AG04450 (cell line): ENCODE measurements at regions not wholly inside any gene's neighbourhood (a gene's known extent, or its start where the extent isn't known, plus 50 kb on each side); places are given as distances from the start of the nearest gene placed in this dataset.

ENCODE experiments used
- CTCF ChIA-PET: fragments of 300-600, 350-600 bp; formaldehyde crosslinking; extraction: SDS; loops from one replicate; lab custom pipeline; 2022; ENCODE audit warnings: antibody characterized with exemption, inconsistent platforms; lab: Charles Lee
- POLR2A ChIA-PET: fragments of 350-600 bp; formaldehyde crosslinking; extraction: SDS; loops from one replicate; lab custom pipeline; 2021; ENCODE audit warnings: antibody characterized with exemption, inconsistent platforms; lab: Yijun Ruan, JAX
- DNase-seq: peaks from one replicate; pipeline ENCODE4 v3.0.0-alpha.2; 2011; ENCODE audit warnings: low read depth, low spot score
- H3K27ac ChIP-seq: one replicate; pipeline ENCODE4 v1.5.1; 2012; ENCODE audit warnings: low read depth, low read length, control low read depth
- H3K27me3 ChIP-seq: one replicate; pipeline ENCODE4 v1.6.0; 2012; ENCODE audit warnings: low read length; ENCODE audit not compliant: control insufficient read depth, insufficient read depth
- H3K4me3 ChIP-seq: 2 replicates; pipeline ENCODE4 v1.5.1; 2011; ENCODE audit warnings: mild to moderate bottlenecking, low read depth, low read length, control low read depth
- H3K9me3 ChIP-seq: 2 replicates; pipeline ENCODE4 v1.5.1; 2012; ENCODE audit warnings: low read length; ENCODE audit not compliant: control insufficient read depth, insufficient read depth
- TF ChIP-seq, protein P1 (sequence below): IDR thresholded peaks from 2 replicates; pipeline ENCODE4 v1.5.1; 2011; ENCODE audit warnings: low read depth, low read length, control low read depth, inconsistent platforms

GRCh38 chr2:11969774-11970173, 223.3 kb downstream of the LPIN1 start:
- Histone ChIP-seq H3K27ac (no peak overlapping the region), H3K27me3 (no peaks in the 10 kb centered on the region), H3K4me3 (no peak overlapping the region), H3K9me3 (no peaks in the 10 kb centered on the region; the same call in 1 of the 2 replicates)
- ChIA-PET POLR2A (no interaction called here), CTCF (no interaction called here)
- TF ChIP-seq, protein P1, sequence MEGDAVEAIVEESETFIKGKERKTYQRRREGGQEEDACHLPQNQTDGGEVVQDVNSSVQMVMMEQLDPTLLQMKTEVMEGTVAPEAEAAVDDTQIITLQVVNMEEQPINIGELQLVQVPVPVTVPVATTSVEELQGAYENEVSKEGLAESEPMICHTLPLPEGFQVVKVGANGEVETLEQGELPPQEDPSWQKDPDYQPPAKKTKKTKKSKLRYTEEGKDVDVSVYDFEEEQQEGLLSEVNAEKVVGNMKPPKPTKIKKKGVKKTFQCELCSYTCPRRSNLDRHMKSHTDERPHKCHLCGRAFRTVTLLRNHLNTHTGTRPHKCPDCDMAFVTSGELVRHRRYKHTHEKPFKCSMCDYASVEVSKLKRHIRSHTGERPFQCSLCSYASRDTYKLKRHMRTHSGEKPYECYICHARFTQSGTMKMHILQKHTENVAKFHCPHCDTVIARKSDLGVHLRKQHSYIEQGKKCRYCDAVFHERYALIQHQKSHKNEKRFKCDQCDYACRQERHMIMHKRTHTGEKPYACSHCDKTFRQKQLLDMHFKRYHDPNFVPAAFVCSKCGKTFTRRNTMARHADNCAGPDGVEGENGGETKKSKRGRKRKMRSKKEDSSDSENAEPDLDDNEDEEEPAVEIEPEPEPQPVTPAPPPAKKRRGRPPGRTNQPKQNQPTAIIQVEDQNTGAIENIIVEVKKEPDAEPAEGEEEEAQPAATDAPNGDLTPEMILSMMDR = no peak
- no peak for DNase-seq

- H3K27ac ChIP-seq = no peak overlapping the region
- no peaks in the 10 kb centered on the region; the same call in 1 of the 2 replicates for H3K9me3 ChIP-seq
- H3K4me3 ChIP-seq = no peak overlapping the region
- TF ChIP-seq, protein P1 = no peak
- POLR2A ChIA-PET = no interaction called here
- CTCF ChIA-PET = no interaction called here
- no peaks in the 10 kb centered on the region for H3K27me3 ChIP-seq
- no peak for DNase-seq
Measured at GRCh38 chr2:11974573-11974972, 228.1 kb downstream of the LPIN1 start.

- Histone ChIP-seq H3K4me3 (no peak overlapping the region), H3K27me3 (no peaks in the 10 kb centered on the region), H3K27ac (no peak overlapping the region), H3K9me3 (no peaks in the 10 kb centered on the region; the same call in 1 of the 2 replicates)
- TF ChIP-seq, protein P1 = no peak
- ChIA-PET POLR2A (no interaction called here), CTCF (interaction anchor here (0.6 kb wide), 1 partner anchor 612 kb away, joined by 4 read pairs; no protein-coding TSS in a partner anchor)
- no peak for DNase-seq
Measured at GRCh38 chr2:11975373-11975772, 228.9 kb downstream of the LPIN1 start.

DNA sequence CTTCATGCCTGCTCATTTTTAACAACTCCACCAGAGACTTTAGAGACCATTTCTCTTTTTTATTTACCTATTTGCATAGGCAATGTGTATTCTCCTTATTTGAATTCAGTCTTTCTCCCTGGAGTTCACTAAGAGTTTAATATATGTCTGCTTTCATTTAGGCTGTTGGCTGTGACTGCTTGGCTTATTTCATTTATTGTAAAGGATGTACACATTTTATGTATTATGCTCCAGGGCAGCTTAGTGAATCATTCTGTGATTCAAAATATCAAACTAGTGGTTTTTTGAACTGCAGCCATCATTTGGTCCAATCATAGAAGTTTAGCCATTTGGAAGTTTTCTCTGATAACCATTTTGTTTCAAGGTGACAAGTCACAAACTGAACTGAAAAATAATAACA, 229.6 kb downstream of the LPIN1 start:
- CTCF ChIA-PET = no interaction called here
- Histone ChIP-seq H3K4me3 (no peak overlapping the region), H3K9me3 (no peaks in the 10 kb centered on the region)

DNA sequence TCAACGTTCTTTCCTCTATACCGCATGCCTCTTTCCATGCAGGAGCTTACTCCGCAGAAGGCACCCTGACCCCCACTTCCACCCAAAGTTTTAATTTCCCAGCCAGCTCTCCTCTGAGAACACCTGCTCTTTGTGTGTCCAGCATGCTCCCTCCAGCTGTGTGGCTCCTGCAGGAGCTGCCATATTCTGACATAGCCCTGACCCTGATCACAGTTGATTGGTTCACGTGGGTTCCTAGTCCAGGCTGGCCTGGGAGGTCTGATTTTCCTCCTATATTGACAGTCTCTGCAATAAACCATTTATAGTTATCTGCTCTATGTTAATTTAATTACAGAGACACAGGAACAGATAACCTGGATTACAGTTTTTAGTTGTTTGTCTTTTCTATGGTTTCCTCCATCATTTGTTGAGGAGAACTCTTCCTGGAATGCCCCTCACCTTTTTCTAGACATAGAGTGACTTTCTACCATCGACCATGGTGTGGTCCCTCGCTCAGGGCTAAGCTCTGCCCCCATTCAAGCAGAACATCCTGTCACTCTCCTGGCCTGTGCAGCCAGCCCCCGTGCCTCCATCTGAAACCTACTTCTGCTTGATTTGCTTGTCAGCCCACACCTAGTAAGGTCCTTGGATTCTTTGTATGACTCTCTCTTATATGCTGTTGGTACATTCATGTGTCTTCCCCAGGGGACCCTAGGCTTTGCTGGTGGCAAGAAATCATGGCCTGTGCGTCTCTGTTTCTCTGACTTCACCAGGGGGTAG, 231.5 kb downstream of the LPIN1 start:
- no peak for DNase-seq
- Histone ChIP-seq H3K27me3 (no peaks in the 10 kb centered on the region), H3K4me3 (no peak overlapping the region), H3K27ac (no peak overlapping the region), H3K9me3 (peaks cover 8% of the 10 kb centered on the region; the same call in 1 of the 2 replicates)
- ChIA-PET POLR2A (no interaction called here), CTCF (no interaction called here)
- TF ChIP-seq, protein P1 = no peak

More for the DNA sequence above, 229.6 kb downstream of the LPIN1 start:
- no peak overlapping the region for H3K27ac ChIP-seq
- DNase-seq = no peak
- H3K27me3 ChIP-seq = no peaks in the 10 kb centered on the region
- TF ChIP-seq, protein P1 = no peak
- POLR2A ChIA-PET = no interaction called here
